ENCODE measurements at regions not wholly inside any gene's neighbourhood (a gene's known extent, or its start where the extent isn't known, plus 50 kb on each side); places are given as distances from the start of the nearest gene placed in this dataset.

GRCh38 chr20:48057251-48057650, 272.0 kb upstream of the SULF2 start:
- no peaks in the 10 kb centered on the region for H3K4me1 ChIP-seq (ENCODE audit: control insufficient read depth in 1 of 2, insufficient read depth in 2 of 2, low read length in 2 of 2)
- no peak for TF ChIP-seq CTCF (IDR thresholded peaks at IDR 0.05)
- H3K79me2 ChIP-seq (ENCODE audit: insufficient read depth, low read length), result no peaks in the 10 kb centered on the region
- Mint-ChIP-seq H3K9me3 (peaks cover 7 to 28% (median 16%) of the 10 kb centered on the region in 7 donors), H3K4me3 (no peak overlapping the region), H3K27ac (no peak overlapping the region), H3K4me1 (no peaks in the 10 kb centered on the region), H3K36me3 (no peaks in the 10 kb centered on the region), H3K27me3 (ENCODE audit: low read depth in 3 of 3) (peaks cover 3 to 9% (median 8%) of the 10 kb centered on the region in 3 donors)
- intact Hi-C loops (cut with micrococcal nuclease), result no loop called here
- H3K4me3 ChIP-seq (replicated peaks in 1 of 3; ENCODE audit: low read depth in 2 of 3, low read length in 3 of 3), result no peak overlapping the region
- no peak overlapping the region for H2AFZ ChIP-seq (ENCODE audit: insufficient read depth, low read depth, low read length, poor library complexity, severe bottlenecking)
- no peaks in the 10 kb centered on the region for H4K20me1 ChIP-seq (ENCODE audit: insufficient read depth, low read length)
- H3K9ac ChIP-seq (ENCODE audit: insufficient read depth, low read length, poor library complexity, severe bottlenecking), result no peak overlapping the region
- H3K27ac ChIP-seq (ENCODE audit: low read depth in 1 of 2, low read length in 2 of 2), result no peak overlapping the region
- no peak for DNase-seq
- no peaks in the 10 kb centered on the region for H3K36me3 ChIP-seq (replicated peaks in 1 of 2; ENCODE audit: control insufficient read depth in 1 of 2, insufficient read depth in 2 of 2, low read length in 2 of 2)
- no peak overlapping the region for H3K4me2 ChIP-seq (replicated peaks; ENCODE audit: extremely low read depth, low read length, poor library complexity, severe bottlenecking)
- WGBS (ENCODE audit: insufficient coverage), result 89% methylated on average over 5 of the region's 6 CpGs
- H3K9me3 ChIP-seq (replicated peaks in 1 of 2; ENCODE audit: control insufficient read depth in 1 of 2, insufficient read depth in 1 of 2, low read length in 2 of 2), result peaks cover 6 to 18% of the 10 kb centered on the region in 2 donors
- no peaks in the 10 kb centered on the region for H3K27me3 ChIP-seq (ENCODE audit: control insufficient read depth in 2 of 2, insufficient read depth in 2 of 2, low read length in 2 of 2)

GRCh38 chr20:48056218-48056617, 270.9 kb upstream of the SULF2 start:
- H3K9ac ChIP-seq (ENCODE audit: insufficient read depth, low read length, poor library complexity, severe bottlenecking), result no peak overlapping the region
- TF ChIP-seq CTCF (IDR thresholded peaks at IDR 0.05), result no peak
- H3K79me2 ChIP-seq (ENCODE audit: insufficient read depth, low read length), result no peaks in the 10 kb centered on the region
- no peak overlapping the region for H3K4me3 ChIP-seq (replicated peaks in 1 of 3; ENCODE audit: low read depth in 2 of 3, low read length in 3 of 3)
- Mint-ChIP-seq H3K27me3 (ENCODE audit: low read depth in 3 of 3) (peaks cover 3 to 9% (median 5%) of the 10 kb centered on the region in 3 donors), H3K4me3 (no peak overlapping the region), H3K9me3 (peaks cover 7 to 28% (median 16%) of the 10 kb centered on the region in 7 donors), H3K36me3 (no peaks in the 10 kb centered on the region), H3K27ac (no peak overlapping the region), H3K4me1 (no peaks in the 10 kb centered on the region)
- H3K9me3 ChIP-seq (replicated peaks in 1 of 2; ENCODE audit: control insufficient read depth in 1 of 2, insufficient read depth in 1 of 2, low read length in 2 of 2), result peaks cover 6 to 18% of the 10 kb centered on the region in 2 donors
- H3K27ac ChIP-seq (ENCODE audit: low read depth in 1 of 2, low read length in 2 of 2), result no peak overlapping the region
- H3K27me3 ChIP-seq (ENCODE audit: control insufficient read depth in 2 of 2, insufficient read depth in 2 of 2, low read length in 2 of 2), result no peaks in the 10 kb centered on the region
- 88% methylated on average over 1 of the region's 2 CpGs for WGBS (ENCODE audit: insufficient coverage)
- no peak overlapping the region for H3K4me2 ChIP-seq (replicated peaks; ENCODE audit: extremely low read depth, low read length, poor library complexity, severe bottlenecking)
- intact Hi-C loops (cut with micrococcal nuclease), result no loop called here
- no peaks in the 10 kb centered on the region for H3K4me1 ChIP-seq (ENCODE audit: control insufficient read depth in 1 of 2, insufficient read depth in 2 of 2, low read length in 2 of 2)
- no peaks in the 10 kb centered on the region for H4K20me1 ChIP-seq (ENCODE audit: insufficient read depth, low read length)
- DNase-seq, result no peak
- H3K36me3 ChIP-seq (replicated peaks in 1 of 2; ENCODE audit: control insufficient read depth in 1 of 2, insufficient read depth in 2 of 2, low read length in 2 of 2), result no peaks in the 10 kb centered on the region
- no peak overlapping the region for H2AFZ ChIP-seq (ENCODE audit: insufficient read depth, low read depth, low read length, poor library complexity, severe bottlenecking)

Data from CD14-positive monocyte (primary cell).